ENCODE measurements at regions not wholly inside any gene's neighbourhood (a gene's known extent, or its start where the extent isn't known, plus 50 kb on each side); places are given as distances from the start of the nearest gene placed in this dataset.
"Not testable (repeated sequence)": the region's sequence is repeated elsewhere in the genome, so short reads cannot be mapped to it uniquely, and the experiment has no call there.

DNA sequence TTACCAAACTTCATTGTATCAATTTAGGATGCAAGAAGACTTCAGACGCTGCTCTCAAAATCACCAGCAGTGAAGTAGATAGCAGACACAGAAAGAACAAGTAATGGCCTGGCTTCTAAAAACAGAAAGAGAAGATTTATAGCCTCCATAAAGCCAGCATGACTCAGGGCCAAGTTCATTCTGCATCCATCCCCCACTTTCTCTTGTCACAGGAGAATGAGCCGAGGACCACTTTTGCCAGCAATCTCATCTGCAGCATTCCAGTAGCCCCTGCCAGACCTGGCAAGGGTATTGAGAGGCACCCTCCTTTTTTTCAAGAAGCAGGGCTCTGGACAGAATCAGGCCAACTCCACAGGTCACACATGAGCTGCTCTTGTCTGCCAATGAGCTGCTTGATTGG is 355.4 kb upstream of the SOX9 start:
- Histone ChIP-seq H3K27ac (no peak overlapping the region), H3K4me3 (no peak overlapping the region), H3K36me3 (no peaks in the 10 kb centered on the region), H3K4me1 (no peaks in the 10 kb centered on the region), H3K27me3 (no peaks in the 10 kb centered on the region), H3K9me3 (no peaks in the 10 kb centered on the region)
- intact Hi-C loops (cut with DNase I; ENCODE audit: low total_unique reads), result no loop called here
- no peak for DNase-seq
- no peak for TF ChIP-seq POLR2A (IDR thresholded peaks at IDR 0.05)
- TF ChIP-seq CTCF (IDR thresholded peaks at IDR 0.05), result no peak

DNA sequence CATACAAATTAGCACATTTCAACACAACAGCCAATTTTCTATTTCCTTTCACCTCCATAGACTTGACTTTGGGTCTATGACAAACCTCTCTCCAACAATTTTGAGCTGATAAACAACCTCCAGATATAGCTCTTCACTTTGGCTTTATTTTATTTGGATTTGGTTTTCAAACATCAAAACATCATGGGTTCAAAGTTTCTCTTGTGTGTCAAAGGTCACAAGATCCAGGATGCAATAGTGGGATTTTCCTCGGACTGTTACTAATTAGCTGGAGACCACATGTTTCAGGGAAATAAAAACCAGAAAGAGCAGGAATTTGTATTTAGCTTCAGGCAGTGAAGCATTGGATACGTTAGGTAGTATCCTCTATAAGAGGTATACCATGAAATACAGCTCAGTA is 351.0 kb upstream of the SOX9 start:
- Histone ChIP-seq H3K4me3 (no peak overlapping the region), H3K27me3 (no peaks in the 10 kb centered on the region), H3K27ac (no peak overlapping the region), H3K36me3 (no peaks in the 10 kb centered on the region), H3K9me3 (no peaks in the 10 kb centered on the region), H3K4me1 (no peaks in the 10 kb centered on the region)
- intact Hi-C loops (cut with DNase I; ENCODE audit: low total_unique reads), result no loop called here
- no peak for DNase-seq
- no peak for TF ChIP-seq CTCF (IDR thresholded peaks at IDR 0.05)
- no peak for TF ChIP-seq POLR2A (IDR thresholded peaks at IDR 0.05)

GRCh38 chr17:71777048-71777640 is 343.7 kb upstream of the SOX9 start:
- Histone ChIP-seq H3K27ac (no peak overlapping the region), H3K4me1 (no peaks in the 10 kb centered on the region), H3K4me3 (no peak overlapping the region), H3K36me3 (no peaks in the 10 kb centered on the region), H3K9me3 (no peaks in the 10 kb centered on the region), H3K27me3 (no peaks in the 10 kb centered on the region)
- no peak for DNase-seq
- intact Hi-C loops (cut with DNase I; ENCODE audit: low total_unique reads), result no loop called here
- TF ChIP-seq CTCF (IDR thresholded peaks at IDR 0.05), result no peak
- no peak for TF ChIP-seq POLR2A (IDR thresholded peaks at IDR 0.05)

- Histone ChIP-seq H3K27me3 (no peaks in the 10 kb centered on the region), H3K36me3 (no peaks in the 10 kb centered on the region), H3K4me1 (no peaks in the 10 kb centered on the region), H3K9me3 (no peaks in the 10 kb centered on the region), H3K27ac (no peak overlapping the region), H3K4me3 (no peak overlapping the region)
- TF ChIP-seq CTCF (IDR thresholded peaks at IDR 0.05) (no peak), POLR2A (IDR thresholded peaks at IDR 0.05) (no peak)
- intact Hi-C loops (cut with DNase I; ENCODE audit: low total_unique reads), result no loop called here
- DNase-seq, result no peak
Observed at GRCh38 chr17:71779482-71779881, 341.3 kb upstream of the SOX9 start.

DNA sequence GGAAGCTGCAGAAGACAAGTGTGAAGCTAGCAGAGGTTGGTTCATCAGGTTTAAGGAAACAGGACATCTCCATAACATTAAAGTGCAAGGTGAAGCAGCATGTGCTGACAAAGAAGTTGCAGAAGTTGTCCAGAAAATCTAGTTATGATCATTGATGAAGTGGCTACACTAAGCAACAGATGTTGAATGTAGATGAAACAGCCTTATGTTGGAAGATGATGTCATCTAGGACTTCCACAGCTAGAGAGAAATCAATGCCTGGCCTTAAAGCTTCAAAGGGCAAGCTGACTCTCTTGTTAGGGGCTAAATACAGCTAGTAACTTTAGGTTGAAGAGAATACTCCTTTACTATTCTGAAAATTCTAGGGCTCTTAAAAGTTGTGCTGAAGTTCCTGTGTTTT is 340.2 kb upstream of the SOX9 start:
- intact Hi-C loops (cut with DNase I; ENCODE audit: low total_unique reads), result no loop called here
- Histone ChIP-seq H3K27me3 (no peaks in the 10 kb centered on the region), H3K36me3 (no peaks in the 10 kb centered on the region), H3K4me3 (no peak overlapping the region), H3K4me1 (no peaks in the 10 kb centered on the region), H3K27ac (no peak overlapping the region), H3K9me3 (no peaks in the 10 kb centered on the region)
- no peak for TF ChIP-seq POLR2A (IDR thresholded peaks at IDR 0.05)
- TF ChIP-seq CTCF (IDR thresholded peaks at IDR 0.05), result no peak
- no peak for DNase-seq

GRCh38 chr17:71782021-71782420 is 338.8 kb upstream of the SOX9 start:
- DNase-seq; H3K9me3 ChIP-seq; H3K4me3 ChIP-seq; intact Hi-C loops (cut with DNase I; ENCODE audit: low total_unique reads); H3K27ac ChIP-seq; H3K36me3 ChIP-seq; H3K27me3 ChIP-seq; H3K4me1 ChIP-seq: not testable (repeated sequence)

Data from uterus (tissue), 3 donors.